DOHH2 (cell line): ENCODE measurements at regions not wholly inside any gene's neighbourhood (a gene's known extent, or its start where the extent isn't known, plus 50 kb on each side); places are given as distances from the start of the nearest gene placed in this dataset.

Experiments used
- CTCF ChIP-seq: fragments of 200-600 bp; sonication (generic); IDR thresholded peaks from one replicate; pipeline ENCODE4 v1.5.1; 2014; ENCODE audit warnings: antibody characterized with exemption, mild to moderate bottlenecking, low read depth, low read length; ENCODE audit not compliant: poor library complexity, severe bottlenecking
- EZH2phosphoT487 ChIP-seq: fragments of 200-600 bp; sonication (generic); IDR thresholded peaks from 2 replicates; pipeline ENCODE4 v1.6.1; 2017; ENCODE audit warnings: borderline replicate concordance, mild to moderate bottlenecking, antibody characterized with exemption, low read length, moderate library complexity, mixed read lengths

GRCh38 chr5:106307265-106307664 lies 1363.5 kb downstream of the EFNA5 start:
- TF ChIP-seq CTCF = no peak
- TF ChIP-seq EZH2phosphoT487 = no peak
